K562 (cell line): ENCODE measurements at regions not wholly inside any gene's neighbourhood (a gene's known extent, or its start where the extent isn't known, plus 50 kb on each side); places are given as distances from the start of the nearest gene placed in this dataset.

Source experiments
- CTCF ChIP-seq, 3 experiments: IDR thresholded peaks in 2 of 3; conservative IDR thresholded peaks in 1 of 3; 2 replicates each; pipeline ENCODE4 v1.5.1; 2011 to 2012; ENCODE audit warnings: low read length in 3 of 3, mild to moderate bottlenecking in 3 of 3, control low read depth in 2 of 3, improper control_type of control experiment in 1 of 3, inconsistent platforms in 1 of 3, low read depth in 1 of 3, mixed read lengths in 1 of 3, moderate library complexity in 1 of 3; ENCODE audit not compliant: insufficient read depth in 2 of 3
- EZH2 ChIP-seq: IDR thresholded peaks from 2 replicates; pipeline ENCODE4 v1.6.1; 2012; ENCODE audit warnings: low read depth, mild to moderate bottlenecking, inconsistent platforms, low read length, borderline replicate concordance
- GATAD2B ChIP-seq: fragments of 450-650 bp; IDR thresholded peaks from 2 replicates; pipeline ENCODE4 v1.6.1; 2017; ENCODE audit warnings: mild to moderate bottlenecking, borderline replicate concordance
- HDAC2 ChIP-seq: fragments of 450-650 bp; IDR thresholded peaks from 2 replicates; pipeline ENCODE4 v1.6.1; 2016; ENCODE audit warnings: mild to moderate bottlenecking
- HMGXB4 ChIP-seq: sonication (generic); formaldehyde crosslinking; IDR thresholded peaks from 2 replicates; pipeline ENCODE4 v1.8.1; 2023; ENCODE audit warnings: mild to moderate bottlenecking, missing genetic modification reagents
- MAZ ChIP-seq, 2 experiments: fragments of 450-650 bp in 1 of 2; sonication (generic) in 1 of 2; formaldehyde crosslinking; IDR thresholded peaks in 1 of 2; conservative IDR thresholded peaks in 1 of 2; 2 replicates each; pipeline versions ENCODE4 v1.4.0 to v1.5.0; 2020; ENCODE audit warnings: mild to moderate bottlenecking in 1 of 2, missing genetic modification reagents in 1 of 2
- MXI1 ChIP-seq: IDR thresholded peaks from 2 replicates; pipeline ENCODE4 v1.6.1; 2011; ENCODE audit warnings: low read depth, mild to moderate bottlenecking, improper control_type of control experiment, low read length
- POLR2A ChIP-seq: fragments of 450-650 bp; conservative IDR thresholded peaks from 2 replicates; pipeline ENCODE4 v1.6.1; 2016
- ZFX ChIP-seq: sonication (generic); formaldehyde crosslinking; IDR thresholded peaks from 2 replicates; pipeline ENCODE4 v1.8.0; 2022; ENCODE audit warnings: mild to moderate bottlenecking, missing genetic modification reagents, moderate library complexity
- ZNF311 ChIP-seq: fragments of 250-450 bp; sonication (Bioruptor Pico); IDR thresholded peaks from 2 replicates; pipeline ENCODE4 v1.4.0; 2020; ENCODE audit warnings: mild to moderate bottlenecking, moderate library complexity
- ZNF766 ChIP-seq: fragments of 200-800 bp; sonication (Bioruptor generic); conservative IDR thresholded peaks from 2 replicates; pipeline ENCODE4 v1.6.1; 2016; ENCODE audit warnings: missing genetic modification characterization, missing compliant biosample characterization

- TF ChIP-seq POLR2A (no peak), CTCF (IDR thresholded peaks at IDR 0.05 in 2 of 3, conservative IDR thresholded peaks at IDR 0.05 in 1 of 3; ENCODE audit: insufficient read depth in 2 of 3, low read depth in 1 of 3, low read length in 3 of 3) (no peak), EZH2 (no peak), GATAD2B (no peak), HDAC2 (no peak), MXI1 (no peak), ZNF766 (CRISPR knock-in tag) (no peak), ZFX (CRISPR knock-in tag) (no peak), HMGXB4 (CRISPR knock-in tag) (no peak), MAZ (CRISPR knock-in tag; conservative IDR thresholded peaks at IDR 0.05 in 1 of 2, IDR thresholded peaks at IDR 0.05 in 1 of 2) (no peak), ZNF311 (CRISPR knock-in tag) (no peak)
Measured at GRCh38 chr6:132021552-132022375, 70.6 kb upstream of the CCN2 start.
